ENCODE measurements at regions not wholly inside any gene's neighbourhood (a gene's known extent, or its start where the extent isn't known, plus 50 kb on each side); places are given as distances from the start of the nearest gene placed in this dataset.
"Not testable (repeated sequence)": the region's sequence is repeated elsewhere in the genome, so short reads cannot be mapped to it uniquely, and the experiment has no call there.

GRCh38 chr5:110893854-110894483 is 155.2 kb downstream of the SLC25A46 start:
- intact Hi-C loops (cut with micrococcal nuclease); H3K79me2 ChIP-seq (ENCODE audit: control insufficient read depth, insufficient read depth, low read length); DNase-seq; CTCF ChIA-PET; H3K4me1 Mint-ChIP-seq; H3K36me3 ChIP-seq (replicated peaks in 1 of 2; ENCODE audit: control extremely low read depth in 1 of 2, control insufficient read depth in 1 of 2, extremely low read depth in 1 of 2, insufficient read depth in 2 of 2, low read length in 1 of 2); ATAC-seq (ENCODE audit: low read depth); H3K27ac Mint-ChIP-seq; H3K4me2 ChIP-seq (replicated peaks; ENCODE audit: low read depth, low read length, poor library complexity, severe bottlenecking); H4K20me1 ChIP-seq (ENCODE audit: control insufficient read depth, insufficient read depth, low read length, poor library complexity, severe bottlenecking); H3K27ac ChIP-seq (ENCODE audit: low read length in 2 of 2); H2AFZ ChIP-seq (ENCODE audit: insufficient read depth, low read depth, low read length, poor library complexity, severe bottlenecking); H3K9ac ChIP-seq (ENCODE audit: low read length); POLR2A ChIA-PET; H3K27me3 Mint-ChIP-seq; H3K9me3 Mint-ChIP-seq (ENCODE audit: insufficient read depth); H3K27me3 ChIP-seq (replicated peaks in 1 of 4; ENCODE audit: control extremely low read depth in 1 of 4, control insufficient read depth in 3 of 4, insufficient read depth in 4 of 4, low read length in 3 of 4); H3K4me3 ChIP-seq (ENCODE audit: control extremely low read depth in 1 of 5, extremely low read depth in 1 of 5, insufficient read depth in 1 of 5, low read depth in 2 of 5, low read length in 4 of 5); H3K4me3 Mint-ChIP-seq; H3K4me1 ChIP-seq (ENCODE audit: control insufficient read depth in 2 of 2, insufficient read depth in 2 of 2, low read length in 2 of 2): not testable (repeated sequence)
- peaks cover 0 to 11% (median 0%) of the 10 kb centered on the region in 3 donors for H3K9me3 ChIP-seq (ENCODE audit: control extremely low read depth in 1 of 3, control insufficient read depth in 2 of 3, insufficient read depth in 1 of 3, low read length in 2 of 3)
- WGBS (ENCODE audit: insufficient coverage) = 67% methylated on average over 36 of the region's 36 CpGs

- H4K20me1 ChIP-seq (ENCODE audit: control insufficient read depth, insufficient read depth, low read length, poor library complexity, severe bottlenecking) = no peaks in the 10 kb centered on the region
- no peak overlapping the region for H3K4me2 ChIP-seq (replicated peaks; ENCODE audit: low read depth, low read length, poor library complexity, severe bottlenecking)
- no peak overlapping the region for H3K27ac Mint-ChIP-seq
- no peaks in the 10 kb centered on the region for H3K4me1 Mint-ChIP-seq
- no peak overlapping the region for H3K4me3 Mint-ChIP-seq
- peaks cover 8% of the 10 kb centered on the region for H3K9me3 Mint-ChIP-seq (ENCODE audit: insufficient read depth)
- no peak overlapping the region for H2AFZ ChIP-seq (ENCODE audit: insufficient read depth, low read depth, low read length, poor library complexity, severe bottlenecking)
- no peak for ATAC-seq (ENCODE audit: low read depth)
- ChIA-PET POLR2A (no interaction called here), CTCF (no interaction called here)
- no peak overlapping the region for H3K9ac ChIP-seq (ENCODE audit: low read length)
- TF ChIP-seq EZH2 (IDR thresholded peaks at IDR 0.05; ENCODE audit: borderline replicate concordance, insufficient read depth, low read depth, low read length, poor library complexity, severe bottlenecking) (no peak), CTCF (IDR thresholded peaks at IDR 0.05) (no peak)
- intact Hi-C loops (cut with micrococcal nuclease) = no loop called here
- 73% methylated on average over 6 of the region's 8 CpGs for WGBS (ENCODE audit: insufficient coverage)
- no peak overlapping the region for H3K27ac ChIP-seq (ENCODE audit: low read length in 2 of 2)
- H3K9me3 ChIP-seq (ENCODE audit: control extremely low read depth in 1 of 3, control insufficient read depth in 2 of 3, insufficient read depth in 1 of 3, low read length in 2 of 3) = peaks cover 0 to 11% (median 0%) of the 10 kb centered on the region in 3 donors
- H3K79me2 ChIP-seq (ENCODE audit: control insufficient read depth, insufficient read depth, low read length) = no peaks in the 10 kb centered on the region
- H3K36me3 ChIP-seq (replicated peaks in 1 of 2; ENCODE audit: control extremely low read depth in 1 of 2, control insufficient read depth in 1 of 2, extremely low read depth in 1 of 2, insufficient read depth in 2 of 2, low read length in 1 of 2) = no peaks in the 10 kb centered on the region
- H3K27me3 Mint-ChIP-seq = no peaks in the 10 kb centered on the region
- H3K27me3 ChIP-seq (replicated peaks in 1 of 4; ENCODE audit: control extremely low read depth in 1 of 4, control insufficient read depth in 3 of 4, insufficient read depth in 4 of 4, low read length in 3 of 4) = no peaks in the 10 kb centered on the region
- no peak overlapping the region for H3K4me3 ChIP-seq (ENCODE audit: control extremely low read depth in 1 of 5, extremely low read depth in 1 of 5, insufficient read depth in 1 of 5, low read depth in 2 of 5, low read length in 4 of 5)
- H3K4me1 ChIP-seq (ENCODE audit: control insufficient read depth in 2 of 2, insufficient read depth in 2 of 2, low read length in 2 of 2) = no peaks in the 10 kb centered on the region
- no peak for DNase-seq
Measured at GRCh38 chr5:110894805-110895204, 156.0 kb downstream of the SLC25A46 start.

All from B cell (primary cell).